HG02571 (cell line): ENCODE measurements at regions not wholly inside any gene's neighbourhood (a gene's known extent, or its start where the extent isn't known, plus 50 kb on each side); places are given as distances from the start of the nearest gene placed in this dataset.
"Not testable (repeated sequence)": the region's sequence is repeated elsewhere in the genome, so short reads cannot be mapped to it uniquely, and the experiment has no call there.

Experiments
- ATAC-seq: cut with Tn5 transposase; IDR thresholded peaks from one replicate; pipeline ENCODE4 v1.9.1; 2021; ENCODE audit warnings: mild to moderate bottlenecking, moderate library complexity; ENCODE audit not compliant: unreplicated experiment

DNA sequence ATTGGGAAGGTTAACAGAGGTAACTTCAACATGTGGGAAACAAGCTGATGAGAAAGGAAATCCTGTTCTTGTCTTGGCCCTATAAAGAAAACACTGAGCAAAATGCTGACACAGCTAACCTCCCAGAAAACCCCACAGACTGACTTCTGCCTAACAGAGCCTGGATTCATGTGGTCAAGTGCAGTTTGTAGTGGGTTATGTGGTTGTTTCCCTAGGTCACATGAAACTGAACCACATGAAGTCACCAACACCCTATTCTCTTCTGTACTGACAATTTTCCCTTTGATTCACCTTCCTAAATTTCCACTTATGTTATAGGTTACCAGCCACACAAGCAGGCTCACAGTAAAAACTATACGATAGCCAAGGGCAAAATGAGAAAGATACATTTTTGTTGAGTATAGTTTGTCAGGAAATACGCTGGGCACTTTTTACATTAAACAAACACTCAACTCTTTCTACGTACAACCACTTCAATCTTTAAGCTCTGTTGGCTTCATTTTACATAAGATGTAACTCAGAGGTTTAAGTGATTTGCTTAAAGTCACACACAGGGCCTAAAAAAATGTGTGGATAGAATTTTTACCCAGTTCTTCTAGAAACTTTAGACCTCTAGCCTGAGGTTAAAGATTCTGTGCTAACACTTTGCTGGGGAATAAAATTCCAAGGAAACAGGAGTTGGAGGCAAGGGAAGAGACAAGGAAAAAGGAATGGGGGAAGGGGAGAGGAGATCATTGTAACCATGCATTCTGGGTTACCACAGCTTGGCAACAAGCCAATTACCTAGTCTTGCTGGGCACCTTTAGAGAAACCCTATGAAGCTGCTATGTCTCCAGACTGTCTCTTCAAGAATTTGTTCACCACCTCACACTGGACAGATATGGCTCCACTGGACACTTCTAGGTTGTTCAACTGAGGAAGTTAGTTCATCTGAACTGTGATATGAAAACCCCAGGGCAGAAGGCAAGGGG, 601.6 kb upstream of the USP24 start:
- ATAC-seq: no peak

DNA sequence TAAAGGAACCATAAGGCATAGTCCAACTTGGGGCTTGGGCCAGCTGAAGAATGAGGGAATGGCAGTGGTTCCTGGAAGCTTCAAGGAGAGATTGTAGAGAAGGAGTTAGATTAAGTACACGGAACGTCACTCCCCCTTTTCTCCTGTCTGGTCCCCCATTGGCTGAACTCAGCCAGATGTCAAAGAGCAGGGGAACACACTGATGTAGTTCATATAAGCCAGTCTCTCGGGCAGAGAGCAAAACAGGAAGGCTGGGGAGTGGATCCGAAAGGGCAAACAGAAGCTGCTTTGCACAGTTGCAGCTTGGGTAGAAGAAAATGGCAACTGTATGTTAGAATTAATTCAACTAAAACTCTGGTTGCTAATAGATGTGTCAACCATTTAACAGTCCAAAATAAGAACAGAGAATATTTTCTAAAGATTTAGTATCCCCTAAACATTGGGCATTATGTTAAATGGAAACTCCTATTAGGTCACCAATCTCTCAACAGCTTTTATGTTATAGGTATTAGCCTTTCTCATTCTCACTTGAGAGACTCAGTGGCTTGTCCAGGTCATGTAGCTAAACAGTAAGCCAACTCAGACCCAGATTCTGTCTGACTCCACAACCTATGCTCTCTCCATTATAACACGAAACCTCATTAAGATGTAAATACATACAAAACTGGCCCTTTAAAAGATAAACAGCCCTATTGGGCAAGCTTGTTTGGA, 600.7 kb upstream of the USP24 start:
- no peak for ATAC-seq

DNA sequence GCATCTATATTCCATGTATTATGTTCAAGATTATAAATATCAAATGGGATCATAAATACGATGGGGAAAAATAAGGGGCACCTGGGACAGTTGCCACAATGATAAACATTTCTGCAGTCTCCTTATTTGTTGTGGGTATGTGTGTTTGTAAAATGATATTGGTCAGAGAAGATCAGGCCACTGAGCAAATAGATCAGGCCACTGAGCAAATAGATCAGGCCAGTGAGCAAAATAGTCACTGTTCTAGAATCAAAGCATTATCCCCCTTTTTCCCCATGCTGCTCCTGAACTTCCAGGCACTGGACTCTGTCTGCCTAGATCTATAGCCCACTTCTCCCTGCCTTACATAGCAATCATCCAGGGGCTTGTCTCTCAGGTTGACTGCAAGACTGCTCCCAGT, 599.8 kb upstream of the USP24 start:
- no peak for ATAC-seq

DNA sequence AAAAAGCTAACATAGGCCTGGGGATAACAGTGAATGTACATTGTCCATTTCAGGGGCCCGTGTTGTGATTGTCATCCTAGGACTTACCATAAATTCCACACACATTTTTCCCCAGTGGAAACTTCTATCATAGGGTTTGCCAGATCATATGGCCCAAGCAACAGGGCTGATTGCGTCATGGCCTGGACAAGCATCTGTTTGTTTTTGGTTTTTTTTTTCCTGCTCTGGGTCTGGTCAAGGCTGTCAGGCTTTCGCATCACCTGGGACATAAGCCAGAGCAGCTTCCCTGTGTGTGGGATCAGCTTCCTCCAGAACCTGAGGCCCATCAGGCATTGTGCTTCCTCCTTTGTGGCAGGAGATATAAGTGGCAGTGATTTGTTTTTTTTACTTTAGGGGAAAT, 598.5 kb upstream of the USP24 start:
- ATAC-seq: no peak

DNA sequence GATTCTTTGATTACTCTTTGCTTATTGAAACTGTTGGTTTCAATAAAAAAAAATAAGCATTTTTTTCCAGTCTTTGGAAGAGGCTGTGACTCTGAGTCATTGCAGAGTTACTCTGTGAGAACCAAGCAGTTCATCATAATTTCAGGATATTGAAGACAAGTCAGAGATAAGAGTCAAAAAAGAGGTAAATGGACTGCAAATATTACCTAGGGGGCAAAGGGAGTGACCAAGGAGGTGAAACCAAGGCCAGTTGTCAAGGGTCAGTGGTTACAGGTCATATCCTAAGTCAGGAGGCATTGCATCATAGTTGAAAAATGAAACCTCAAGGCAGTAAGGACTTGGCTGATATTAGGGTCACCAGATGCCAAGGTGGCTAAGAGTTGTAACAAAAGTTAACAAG, 597.1 kb upstream of the USP24 start:
- no peak for ATAC-seq

DNA sequence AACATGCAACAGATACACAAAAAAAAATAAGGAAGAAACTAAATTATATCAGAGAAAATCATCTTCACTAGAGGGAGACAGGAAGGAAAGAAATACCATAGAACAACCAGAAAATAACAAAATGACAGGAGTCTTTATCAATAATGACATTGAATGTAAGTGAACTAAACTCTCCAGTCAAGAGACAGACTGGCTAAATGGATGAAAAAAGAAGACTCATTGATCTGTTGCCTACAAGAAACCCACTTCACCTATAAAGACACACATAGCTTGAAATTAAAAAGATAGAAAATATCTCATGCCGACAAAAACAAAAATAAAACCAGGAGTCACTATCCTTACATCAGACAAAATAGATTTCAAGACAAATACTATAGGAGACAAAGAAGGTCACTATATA, 593.1 kb upstream of the USP24 start:
- no peak for ATAC-seq

DNA sequence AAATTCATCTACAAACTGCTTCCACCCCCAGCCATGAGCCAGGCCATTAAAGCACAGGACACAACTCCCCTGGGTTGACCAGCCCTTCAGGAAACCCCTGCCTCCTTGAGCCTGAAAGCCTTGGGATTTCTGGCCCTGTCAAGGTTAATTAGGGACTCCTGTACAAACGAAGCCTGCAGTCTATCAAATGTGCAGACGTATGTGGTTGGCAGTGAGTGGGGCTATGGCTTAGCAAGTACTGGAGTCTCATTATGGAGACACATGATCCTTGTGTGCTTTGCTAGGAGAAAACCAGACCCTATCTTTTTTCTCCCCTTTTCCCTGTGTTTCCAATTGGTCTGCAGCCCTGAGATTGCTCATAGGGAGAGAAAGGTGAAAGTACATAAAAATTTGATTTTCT, 588.3 kb upstream of the USP24 start:
- ATAC-seq: no peak

DNA sequence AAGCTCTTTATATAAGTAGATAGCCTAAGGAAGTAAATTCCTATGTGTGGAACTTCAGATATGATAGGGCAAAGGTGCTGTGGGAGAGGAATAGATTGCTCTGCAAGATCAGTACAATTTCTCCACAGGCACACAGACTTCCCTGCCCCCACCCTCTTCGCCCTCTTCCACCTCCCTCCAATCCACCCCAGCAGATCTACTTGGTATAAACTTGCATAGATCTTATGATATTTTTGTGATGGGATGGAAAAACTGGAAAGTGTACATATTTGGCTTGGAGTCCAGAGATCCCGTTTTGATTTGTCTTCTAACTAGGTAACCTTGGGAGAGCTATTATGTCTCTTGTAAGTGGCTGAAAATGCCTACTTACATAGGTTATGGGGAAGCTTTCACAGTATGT, 586.3 kb upstream of the USP24 start:
- no peak for ATAC-seq

DNA sequence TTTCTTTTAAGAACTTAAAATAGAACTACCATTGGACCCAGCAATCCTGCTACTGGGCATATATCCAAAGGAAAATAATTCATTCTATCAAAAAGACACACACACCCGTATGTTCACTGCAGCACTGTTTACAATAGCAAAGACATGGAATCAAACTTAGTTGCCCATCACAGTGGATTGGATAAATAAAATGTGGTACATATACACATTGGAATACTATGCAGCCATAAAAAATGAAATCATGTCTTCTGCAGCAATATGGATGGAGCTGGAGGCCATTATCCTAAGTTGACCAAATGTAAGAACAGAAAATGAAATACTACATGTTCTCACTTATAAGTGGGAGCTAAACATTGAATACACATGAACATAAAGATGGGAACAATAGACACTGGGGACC, 585.3 kb upstream of the USP24 start:
- ATAC-seq: no peak

DNA sequence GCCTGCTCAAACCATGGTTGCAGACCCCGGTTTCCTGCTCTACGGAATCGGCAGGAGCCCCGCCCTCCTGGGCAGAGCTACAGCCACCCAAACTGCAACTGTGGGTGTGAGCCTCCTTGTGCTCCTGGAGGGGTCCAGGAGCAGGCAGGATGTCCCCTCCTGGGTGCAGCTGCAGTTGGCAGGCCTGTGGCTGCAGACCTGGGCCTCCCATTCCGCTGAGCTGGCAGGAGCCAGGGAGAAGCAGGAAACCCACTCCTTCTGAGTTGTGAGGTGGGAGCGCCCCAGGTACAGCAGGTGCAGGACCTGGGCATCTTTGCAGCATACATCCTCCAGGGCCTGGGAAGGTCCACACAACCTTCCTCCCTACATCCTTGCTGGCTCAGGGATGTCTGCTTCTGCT, 578.7 kb upstream of the USP24 start:
- ATAC-seq: no peak

DNA sequence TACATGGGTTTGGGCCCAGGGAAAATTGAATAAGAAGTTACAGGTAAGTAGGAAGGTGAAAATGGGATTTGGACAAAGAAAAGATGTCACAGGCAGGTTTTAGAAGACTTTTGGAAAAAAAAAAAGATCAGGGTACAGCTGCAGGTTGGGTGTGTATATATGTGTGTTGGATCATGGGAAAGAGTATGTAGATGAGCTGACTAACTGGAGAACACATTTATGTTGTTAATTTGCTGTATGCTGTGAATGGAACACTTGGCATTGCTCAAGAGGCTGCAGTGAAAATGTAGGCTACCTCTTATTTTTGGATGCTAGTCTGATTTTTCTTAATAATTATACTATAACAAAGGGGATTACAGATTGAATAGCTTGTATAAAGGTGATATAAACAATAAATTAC, 577.7 kb upstream of the USP24 start:
- no peak for ATAC-seq

DNA sequence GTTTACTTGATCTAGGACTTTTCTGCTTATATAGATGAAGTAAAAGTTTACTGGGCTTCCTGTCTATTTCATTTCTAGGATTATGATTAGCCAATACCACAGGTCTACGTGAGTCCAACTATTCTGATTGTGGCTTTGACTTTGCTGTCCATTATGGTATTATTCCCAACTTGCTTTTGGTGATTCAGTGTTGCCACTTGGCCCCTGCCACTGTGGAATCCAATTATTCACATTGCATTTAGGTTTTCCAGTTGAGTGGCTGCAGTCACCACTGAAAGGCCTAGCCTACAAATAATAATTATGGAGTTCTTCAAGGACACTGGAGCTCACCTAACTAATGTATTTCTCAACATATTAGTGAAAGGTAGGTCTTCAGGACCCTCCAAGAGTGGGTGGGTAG, 574.3 kb upstream of the USP24 start:
- ATAC-seq: no peak

DNA sequence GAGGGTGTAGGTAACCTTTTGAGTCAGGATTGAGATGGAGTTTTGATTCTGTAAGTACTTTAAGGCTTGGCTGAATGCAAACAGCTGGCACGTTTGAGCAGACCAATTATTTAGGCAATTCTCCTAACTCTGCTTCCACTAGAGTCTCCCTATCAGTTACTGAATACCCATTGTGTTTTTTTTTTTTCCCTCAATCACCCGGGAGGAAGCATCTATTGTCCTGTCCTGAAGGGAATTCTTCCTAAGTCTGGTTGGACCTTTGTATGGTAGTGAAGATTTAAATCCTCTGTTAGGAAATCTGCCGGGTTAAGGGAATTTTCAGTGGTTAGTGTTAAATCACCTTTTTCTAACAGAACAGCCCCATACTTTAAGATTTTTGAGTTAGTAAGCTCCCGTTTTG, 571.2 kb upstream of the USP24 start:
- ATAC-seq: no peak

DNA sequence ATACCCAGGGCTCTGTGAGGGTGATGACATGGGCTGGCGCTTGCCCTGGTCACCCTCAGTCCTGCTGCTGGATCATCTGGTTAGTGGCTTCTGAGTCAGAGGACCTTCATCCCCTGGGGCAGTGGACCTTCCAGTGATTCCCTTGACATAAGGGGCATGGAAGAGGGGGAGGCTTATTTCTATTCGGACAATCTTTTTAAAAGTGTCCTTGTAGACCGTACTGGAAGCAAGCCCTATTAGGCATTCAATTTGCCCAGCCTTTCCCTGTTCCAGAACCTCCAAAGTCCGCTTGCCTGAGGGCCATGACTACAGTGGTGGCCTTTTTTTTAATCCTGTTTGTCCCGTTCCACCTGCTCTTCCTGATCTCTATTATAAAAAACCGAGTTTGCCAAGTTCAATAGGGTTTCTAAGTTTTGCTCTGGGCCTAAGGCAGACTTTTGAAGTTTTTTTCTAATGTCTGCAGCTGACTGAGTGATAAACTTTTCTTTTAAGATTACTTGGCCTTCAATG, 569.8 kb upstream of the USP24 start:
- not testable (repeated sequence) for ATAC-seq

DNA sequence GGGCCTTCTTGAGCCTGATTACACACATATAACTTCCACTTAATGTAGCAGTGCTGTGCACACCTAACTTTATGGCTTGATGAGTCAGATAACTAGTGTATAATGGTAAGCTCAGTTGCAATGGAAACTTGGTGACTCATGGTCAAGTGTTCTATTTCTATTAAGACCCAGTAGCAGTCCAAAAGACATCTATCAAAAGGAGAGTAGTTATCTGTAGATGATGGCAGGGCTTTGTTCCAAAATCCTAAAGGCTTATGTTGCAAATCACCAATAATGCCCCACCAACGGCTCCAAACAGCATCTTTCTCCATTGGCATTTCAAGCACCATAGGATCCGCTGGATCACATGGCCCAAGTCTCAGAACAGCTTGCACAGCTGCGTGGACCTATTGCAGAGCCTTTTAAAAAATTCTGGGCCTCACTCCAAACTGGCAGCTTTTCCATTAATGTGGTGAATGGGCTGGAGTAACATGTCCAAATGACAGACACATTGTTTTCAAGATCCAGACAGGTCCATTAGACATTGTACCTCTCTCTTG, 566.8 kb upstream of the USP24 start:
- ATAC-seq: no peak

DNA sequence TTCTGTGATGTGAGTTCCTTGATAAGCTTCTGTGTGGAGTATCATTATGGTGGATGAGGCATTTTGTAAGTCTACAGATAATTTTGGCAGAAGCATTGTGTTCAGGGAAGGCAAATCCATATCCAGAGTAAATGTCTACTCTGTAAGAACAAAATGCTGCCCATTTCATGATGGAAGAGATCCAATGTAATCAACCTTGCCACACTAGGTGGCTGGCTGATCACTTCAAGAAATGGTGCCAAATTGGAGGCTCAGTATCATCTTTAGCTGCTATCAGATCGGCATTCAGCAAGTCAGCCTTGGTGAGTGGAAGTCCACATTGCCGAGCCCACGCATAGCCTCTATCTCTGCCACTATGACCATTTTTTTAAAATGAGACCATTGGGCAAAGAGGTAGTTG, 565.8 kb upstream of the USP24 start:
- no peak for ATAC-seq

DNA sequence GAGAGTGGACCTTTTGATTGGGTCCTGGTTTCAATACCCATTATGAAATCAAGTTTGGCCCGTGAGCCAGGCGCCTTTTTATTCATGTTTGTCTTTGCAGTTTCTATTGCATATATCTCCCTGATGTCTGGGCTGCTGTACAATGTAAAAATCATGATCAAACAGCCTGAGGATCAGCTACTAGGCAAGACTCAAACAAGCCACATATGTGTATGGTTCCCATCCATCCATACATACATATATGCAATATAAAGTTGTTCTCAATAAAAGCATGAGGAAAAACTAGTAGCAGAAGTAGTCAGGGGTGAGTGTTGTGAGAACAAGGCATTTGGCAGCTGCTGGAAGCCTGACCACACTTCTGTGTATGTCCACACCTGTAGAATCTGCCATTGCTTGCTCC, 562.4 kb upstream of the USP24 start:
- ATAC-seq: no peak

DNA sequence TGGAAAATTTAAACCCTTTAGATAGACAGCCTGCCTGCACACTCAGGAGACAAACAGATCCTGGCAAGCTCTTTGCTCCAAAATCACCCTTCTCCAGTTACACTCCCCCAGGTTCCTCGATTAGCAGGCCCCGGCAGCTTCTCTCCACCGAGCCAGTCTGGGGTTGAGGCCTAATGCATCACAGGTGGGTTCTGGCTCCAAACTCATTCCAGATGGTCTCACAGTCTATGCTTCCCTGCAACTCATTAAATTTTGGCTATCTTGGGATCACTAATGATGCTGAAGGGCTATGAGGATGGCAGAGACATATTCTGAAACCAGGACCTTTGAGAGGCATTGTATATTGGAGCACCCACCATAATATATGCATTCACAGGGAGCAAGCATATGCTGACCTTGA, 559.8 kb upstream of the USP24 start:
- no peak for ATAC-seq

DNA sequence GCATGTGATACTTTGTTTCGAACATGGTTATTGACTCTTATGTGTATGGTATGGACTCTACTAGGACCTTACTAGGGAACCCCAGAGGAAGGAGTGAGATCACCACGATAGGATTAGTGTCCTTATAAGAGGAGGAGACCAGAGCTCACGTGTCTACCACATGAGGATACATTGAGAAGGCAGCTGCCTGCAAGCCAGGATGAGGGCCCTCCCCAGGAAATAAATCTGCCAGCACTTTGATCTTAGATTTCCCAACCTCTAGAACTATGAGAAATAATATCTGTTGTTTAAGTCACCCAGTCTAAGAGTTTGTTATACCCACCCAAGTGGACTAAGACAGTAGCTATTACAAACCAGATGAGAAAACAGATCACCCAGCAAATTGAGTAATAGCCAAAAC, 559.3 kb upstream of the USP24 start:
- ATAC-seq: no peak

DNA sequence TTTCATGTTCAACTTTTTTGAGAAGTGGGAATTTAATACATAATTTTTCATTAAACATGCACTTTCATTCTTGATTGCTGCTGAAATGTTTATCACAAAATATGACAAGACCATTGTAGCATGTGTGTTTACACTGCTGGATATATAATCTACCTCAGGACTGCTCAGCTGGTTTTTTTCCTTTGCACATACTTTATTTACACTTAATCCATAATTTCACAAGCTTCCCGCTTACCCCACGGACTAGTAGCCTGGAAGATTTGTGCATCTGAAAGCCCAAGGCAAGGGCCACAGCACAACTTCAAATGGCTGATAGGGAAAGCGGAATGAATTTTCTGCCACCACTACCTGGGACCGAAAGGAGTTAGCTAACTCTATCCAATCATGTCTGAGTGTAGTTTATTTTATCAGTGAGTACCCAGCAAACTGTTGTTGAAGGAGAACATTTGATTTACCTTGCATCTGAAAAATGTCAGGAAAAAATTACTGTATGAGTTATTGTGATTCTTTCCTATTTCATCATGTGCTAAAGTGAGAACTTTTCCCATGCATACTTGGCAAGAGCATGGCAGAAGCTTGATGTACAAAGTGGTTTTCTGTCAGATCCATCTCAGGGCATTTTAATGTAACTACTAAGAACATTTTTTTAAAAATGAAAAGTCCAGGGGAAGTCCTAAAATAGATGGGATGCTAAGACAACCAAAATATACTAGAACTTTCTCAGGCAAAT, 558.2 kb upstream of the USP24 start:
- ATAC-seq: no peak

DNA sequence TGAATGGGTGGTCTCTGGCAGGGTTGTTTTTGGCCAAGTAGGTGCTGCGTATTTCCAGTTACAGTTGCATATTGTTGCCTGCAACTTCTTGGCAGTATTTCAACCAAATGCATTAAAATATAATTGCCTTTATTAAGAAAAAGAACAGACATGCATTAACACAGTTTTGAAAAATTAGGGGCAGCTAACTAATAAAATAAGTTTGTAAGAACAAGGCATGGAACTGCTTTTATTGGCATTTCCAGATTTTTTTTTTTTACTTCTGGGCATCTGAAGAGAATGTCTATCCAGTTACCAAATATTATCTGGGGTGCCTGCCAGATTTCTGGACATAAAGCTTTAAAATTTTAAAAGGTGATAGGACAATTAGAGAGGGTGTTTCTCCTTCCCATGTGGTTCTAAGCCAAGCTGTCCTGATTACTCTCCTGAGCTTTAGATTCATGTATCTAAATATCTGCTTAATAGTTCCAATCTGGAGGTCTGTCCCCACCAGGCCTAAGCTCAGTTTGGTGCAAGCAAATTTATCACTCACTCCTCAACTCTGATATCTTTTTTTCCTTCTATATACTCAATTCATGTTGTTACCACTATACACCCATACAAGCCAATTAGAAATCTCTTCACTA, 553.3 kb upstream of the USP24 start:
- ATAC-seq: no peak
